Neutrophil (primary cell): ENCODE measurements at regions not wholly inside any gene's neighbourhood (a gene's known extent, or its start where the extent isn't known, plus 50 kb on each side); places are given as distances from the start of the nearest gene placed in this dataset.

Source experiments
- H3K27ac ChIP-seq: fragments of 200-600 bp; sonication (generic); 2 replicates; pipeline ENCODE4 v1.5.1; 2016; ENCODE audit warnings: mild to moderate bottlenecking, moderate library complexity
- H3K27me3 ChIP-seq: fragments of 200-600 bp; sonication (generic); 2 replicates; pipeline ENCODE4 v1.6.0; 2016; ENCODE audit warnings: mild to moderate bottlenecking
- H3K36me3 ChIP-seq: fragments of 200-600 bp; sonication (generic); 2 replicates; pipeline ENCODE4 v1.5.1; 2017
- H3K4me1 ChIP-seq, 2 experiments: fragments of 200-600 bp in 1 of 2; sonication (generic) in 1 of 2; 1 replicate in 1 of 2; 2 replicates in 1 of 2; pipeline versions ENCODE4 v1.5.1 to v1.6.1; 2013 to 2016; ENCODE audit warnings: low read depth in 1 of 2, low read length in 1 of 2, mild to moderate bottlenecking in 1 of 2, moderate library complexity in 1 of 2; ENCODE audit not compliant: control insufficient read depth in 1 of 2, insufficient read depth in 1 of 2
- H3K4me3 ChIP-seq, 2 experiments: fragments of 200-600 bp in 1 of 2; sonication (generic) in 1 of 2; 1 replicate in 1 of 2; 2 replicates in 1 of 2; pipeline ENCODE4 v1.5.1; 2013 to 2016; ENCODE audit warnings: low read depth in 1 of 2, low read length in 1 of 2, mild to moderate bottlenecking in 1 of 2, moderate library complexity in 1 of 2
- H3K9me3 ChIP-seq: fragments of 200-600 bp; sonication (generic); 2 replicates; pipeline ENCODE4 v1.5.1; 2016
- TF ChIP-seq, protein P1 (sequence below): fragments of 200-600 bp; sonication (generic); IDR thresholded peaks from 2 replicates; pipeline ENCODE4 v1.5.1; 2016; ENCODE audit warnings: antibody characterized with exemption

DNA sequence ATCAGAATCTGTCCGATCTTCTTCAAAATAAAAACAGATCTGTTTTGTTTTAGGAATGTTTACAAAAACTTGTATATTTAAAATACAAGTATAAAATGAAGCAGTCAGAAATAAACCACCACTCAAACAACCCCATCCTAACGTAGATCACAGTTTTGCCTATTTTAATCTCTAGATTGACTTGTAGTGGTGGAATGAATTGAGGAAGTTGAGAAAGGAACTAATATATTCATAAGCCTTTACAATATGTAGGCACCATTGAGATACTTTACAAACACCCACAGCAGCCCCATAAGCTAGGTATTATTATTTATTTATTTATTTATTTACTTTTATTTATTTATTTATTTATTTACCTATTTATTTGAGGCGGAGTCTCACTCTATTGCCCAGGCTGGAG is 52.3 kb upstream of the KLF3 start:
- H3K4me1 ChIP-seq, result peaks cover 27 to 51% of the 10 kb centered on the region in 2 experiments
- H3K9me3 ChIP-seq, result no peaks in the 10 kb centered on the region
- no peak overlapping the region for H3K4me3 ChIP-seq
- no peaks in the 10 kb centered on the region for H3K27me3 ChIP-seq
- peak overlapping the region; percentile 83 for H3K27ac ChIP-seq
- H3K36me3 ChIP-seq, result no peaks in the 10 kb centered on the region
- TF ChIP-seq, protein P1, sequence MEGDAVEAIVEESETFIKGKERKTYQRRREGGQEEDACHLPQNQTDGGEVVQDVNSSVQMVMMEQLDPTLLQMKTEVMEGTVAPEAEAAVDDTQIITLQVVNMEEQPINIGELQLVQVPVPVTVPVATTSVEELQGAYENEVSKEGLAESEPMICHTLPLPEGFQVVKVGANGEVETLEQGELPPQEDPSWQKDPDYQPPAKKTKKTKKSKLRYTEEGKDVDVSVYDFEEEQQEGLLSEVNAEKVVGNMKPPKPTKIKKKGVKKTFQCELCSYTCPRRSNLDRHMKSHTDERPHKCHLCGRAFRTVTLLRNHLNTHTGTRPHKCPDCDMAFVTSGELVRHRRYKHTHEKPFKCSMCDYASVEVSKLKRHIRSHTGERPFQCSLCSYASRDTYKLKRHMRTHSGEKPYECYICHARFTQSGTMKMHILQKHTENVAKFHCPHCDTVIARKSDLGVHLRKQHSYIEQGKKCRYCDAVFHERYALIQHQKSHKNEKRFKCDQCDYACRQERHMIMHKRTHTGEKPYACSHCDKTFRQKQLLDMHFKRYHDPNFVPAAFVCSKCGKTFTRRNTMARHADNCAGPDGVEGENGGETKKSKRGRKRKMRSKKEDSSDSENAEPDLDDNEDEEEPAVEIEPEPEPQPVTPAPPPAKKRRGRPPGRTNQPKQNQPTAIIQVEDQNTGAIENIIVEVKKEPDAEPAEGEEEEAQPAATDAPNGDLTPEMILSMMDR, result no peak

DNA sequence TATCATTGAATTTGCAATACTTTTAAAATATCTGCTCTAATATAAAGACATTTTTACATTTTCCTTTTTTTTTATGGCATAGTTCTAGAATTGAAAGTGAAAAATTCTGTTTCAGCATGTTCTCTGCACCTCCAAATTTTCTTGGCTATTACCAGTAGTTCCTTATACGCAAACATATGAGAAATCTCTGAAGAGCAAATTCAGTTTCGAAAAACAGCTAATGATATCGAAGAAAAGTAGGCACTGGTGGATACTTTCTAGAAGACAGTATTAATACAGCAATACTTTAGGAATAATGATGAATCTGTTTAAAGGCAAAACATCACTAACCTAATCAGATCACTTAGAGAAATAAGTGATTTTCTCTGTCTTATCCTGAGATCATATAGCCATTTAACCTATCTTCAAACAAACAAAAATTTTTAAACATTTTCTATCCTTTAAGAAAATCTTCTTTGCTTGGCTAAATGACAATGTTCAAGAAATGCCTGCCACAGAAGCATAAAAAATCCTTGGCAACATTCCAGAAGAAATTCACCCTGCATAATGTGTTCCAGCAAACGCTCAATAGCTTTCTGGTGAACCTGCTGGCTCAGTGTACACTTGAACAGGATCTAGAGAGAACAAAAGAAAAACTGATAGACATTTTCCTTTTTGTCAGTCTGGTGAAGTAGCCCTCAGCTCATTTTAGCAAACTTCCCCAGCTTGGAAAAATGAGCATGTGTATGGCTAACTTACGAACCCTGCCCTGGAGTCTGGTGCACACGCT is 51.2 kb upstream of the KLF3 start:
- Histone ChIP-seq H3K27me3 (no peaks in the 10 kb centered on the region), H3K4me1 (peaks cover 28 to 51% of the 10 kb centered on the region in 2 experiments), H3K36me3 (no peaks in the 10 kb centered on the region), H3K9me3 (no peaks in the 10 kb centered on the region), H3K4me3 (no peak overlapping the region), H3K27ac (no peak overlapping the region)
- TF ChIP-seq, protein P1, result no peak
